Activated CD4-positive, alpha-beta T cell treated with anti-CD3 and anti-CD28 coated beads, Interleukin-2, amount 50 U/mL, for 16 hours (primary cell): ENCODE measurements at regions not wholly inside any gene's neighbourhood (a gene's known extent, or its start where the extent isn't known, plus 50 kb on each side); places are given as distances from the start of the nearest gene placed in this dataset.
"Not testable (repeated sequence)": the region's sequence is repeated elsewhere in the genome, so short reads cannot be mapped to it uniquely, and the experiment has no call there.

Experiments
- DNase-seq: peaks from one replicate; pipeline ENCODE4 v3.0.0-alpha.2; 2020

DNA sequence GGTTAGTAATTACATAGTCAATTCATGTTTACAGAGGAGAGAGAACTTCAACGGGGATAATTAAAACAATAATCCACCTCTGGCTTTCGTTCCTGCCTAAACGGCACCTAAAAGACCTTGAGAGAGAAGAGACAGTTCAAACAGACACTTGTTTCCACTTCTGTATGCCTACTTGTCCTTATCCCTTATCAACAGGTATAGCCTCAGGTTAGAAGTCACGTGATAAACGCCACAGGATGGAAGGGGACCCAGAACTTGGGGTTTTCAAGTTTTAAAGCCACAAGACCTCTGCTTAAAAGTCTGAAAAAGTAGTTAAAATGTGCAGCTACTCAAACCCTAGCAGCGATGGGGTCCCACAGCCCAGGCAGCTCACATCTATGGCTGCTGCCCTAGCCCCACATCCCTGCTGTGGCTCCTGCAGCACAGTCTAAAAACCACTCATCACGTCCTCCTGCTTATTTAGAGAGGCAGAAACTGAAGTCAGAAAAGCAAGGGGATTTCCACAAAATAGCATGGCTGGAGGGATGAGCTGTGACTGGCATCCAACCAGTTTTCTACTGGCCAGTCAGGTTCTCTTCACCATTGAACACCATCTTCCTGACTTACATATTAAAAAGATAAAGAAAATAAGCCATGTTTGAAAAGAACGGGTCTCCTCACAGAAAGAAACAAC lies 51.2 kb upstream of the SEC16B start:
- DNase-seq: no peak

DNA sequence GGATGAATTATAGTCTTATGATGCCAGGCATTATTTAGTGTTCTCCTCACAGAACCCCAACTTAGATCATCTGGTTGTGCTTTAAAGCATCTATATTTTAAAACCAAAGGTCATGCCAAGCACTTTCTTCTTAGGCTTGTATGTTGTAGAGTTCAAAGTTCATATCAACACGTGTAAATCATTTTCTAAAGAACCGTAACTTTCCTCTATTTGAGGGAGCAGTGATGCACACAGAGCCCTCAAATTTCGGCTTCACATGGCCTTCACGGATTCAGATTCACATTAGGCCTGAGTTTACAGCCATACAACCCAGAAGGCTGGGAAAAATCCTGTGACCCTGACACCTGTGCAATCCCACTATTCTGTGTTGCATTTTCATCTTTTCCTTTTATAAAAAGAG lies 52.1 kb upstream of the SEC16B start:
- no peak for DNase-seq

DNA sequence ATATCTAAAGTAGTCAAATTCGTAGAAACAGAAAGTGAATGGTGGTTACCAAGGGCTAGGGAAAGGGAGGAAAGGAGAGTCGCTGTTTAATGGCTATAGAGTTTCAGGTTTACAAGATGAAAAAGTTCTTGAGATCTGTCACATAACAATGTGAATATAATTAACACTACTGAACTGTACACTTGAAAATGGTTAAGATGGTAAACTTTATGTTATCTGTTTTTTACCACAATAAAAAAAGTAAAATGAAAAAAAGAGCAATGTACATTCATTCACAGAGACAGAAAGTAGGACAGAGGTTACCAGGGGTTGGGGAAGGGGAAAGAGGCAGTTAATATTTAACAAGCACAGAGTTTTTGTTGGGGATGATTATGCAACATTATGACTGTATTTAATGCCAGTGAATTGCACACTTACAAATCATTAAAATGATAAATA lies 53.3 kb upstream of the SEC16B start:
- DNase-seq: no peak

GRCh38 chr1:178024504-178024903 lies 54.6 kb upstream of the SEC16B start:
- no peak for DNase-seq

GRCh38 chr1:178025613-178026356 lies 55.9 kb upstream of the SEC16B start:
- no peak for DNase-seq

- DNase-seq: no peak
Observed at GRCh38 chr1:178028841-178029481, 59.1 kb upstream of the SEC16B start.

DNA sequence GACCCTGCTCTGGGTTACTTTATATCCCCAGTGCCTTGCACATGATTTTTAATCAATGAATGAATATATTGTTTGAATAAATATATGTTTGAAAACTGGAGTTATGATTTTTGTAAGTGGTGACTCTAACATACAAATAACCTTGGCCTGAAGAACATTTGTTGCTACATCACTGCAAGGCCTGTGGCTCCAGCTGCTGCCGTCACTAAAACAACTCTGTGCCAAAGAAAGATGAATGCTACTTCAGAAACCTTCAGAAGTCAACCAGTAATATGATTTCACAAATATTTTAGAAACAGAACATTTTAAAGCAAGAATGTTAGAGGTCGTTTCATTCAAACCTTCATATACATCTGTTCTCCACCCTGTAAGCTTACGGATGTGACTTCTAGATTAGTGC lies 60.6 kb upstream of the SEC16B start:
- DNase-seq: no peak

- DNase-seq: peak; percentile 40
Observed at GRCh38 chr1:178031856-178032320, 62.0 kb upstream of the RASAL2 start.

DNA sequence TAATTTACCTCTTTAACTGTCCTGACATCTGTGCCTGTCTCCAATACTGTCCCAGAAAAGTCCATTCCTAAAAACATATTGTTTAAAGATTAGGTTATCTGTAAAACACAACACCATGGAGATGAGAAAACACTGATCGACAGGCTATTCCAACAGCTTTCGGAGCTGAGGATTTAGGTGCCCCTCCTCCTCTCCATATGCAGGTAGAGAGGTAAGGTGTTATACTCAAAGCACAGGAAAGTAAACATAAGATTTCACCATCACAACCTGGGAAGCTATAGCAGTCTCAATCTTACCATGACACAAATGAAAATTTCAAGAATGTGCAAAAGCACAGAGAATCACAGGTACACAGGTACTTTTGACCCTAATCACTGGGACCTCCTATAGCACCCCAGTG lies 60.9 kb upstream of the RASAL2 start:
- no peak for DNase-seq

GRCh38 chr1:178034676-178035075 lies 59.2 kb upstream of the RASAL2 start:
- no peak for DNase-seq

DNA sequence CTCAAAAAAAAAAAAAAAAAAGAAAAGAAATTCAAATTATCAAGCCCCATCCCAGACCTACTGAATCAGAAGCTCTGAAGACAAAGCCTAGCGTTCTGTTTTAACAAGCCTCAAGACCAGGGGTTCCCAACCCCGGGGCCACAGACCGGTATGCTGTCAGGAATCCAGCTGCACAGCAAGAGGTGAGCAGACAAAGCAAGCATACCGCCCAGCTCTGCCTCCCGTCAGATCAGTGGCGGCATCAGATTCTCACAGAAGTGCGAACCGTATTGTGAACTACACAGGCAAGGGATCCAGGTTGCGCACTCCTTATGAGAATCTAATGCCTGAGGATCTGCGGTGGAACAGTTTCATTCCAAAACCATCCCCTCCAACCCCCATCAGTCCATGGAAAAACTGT lies 57.8 kb upstream of the RASAL2 start:
- DNase-seq: no peak

DNA sequence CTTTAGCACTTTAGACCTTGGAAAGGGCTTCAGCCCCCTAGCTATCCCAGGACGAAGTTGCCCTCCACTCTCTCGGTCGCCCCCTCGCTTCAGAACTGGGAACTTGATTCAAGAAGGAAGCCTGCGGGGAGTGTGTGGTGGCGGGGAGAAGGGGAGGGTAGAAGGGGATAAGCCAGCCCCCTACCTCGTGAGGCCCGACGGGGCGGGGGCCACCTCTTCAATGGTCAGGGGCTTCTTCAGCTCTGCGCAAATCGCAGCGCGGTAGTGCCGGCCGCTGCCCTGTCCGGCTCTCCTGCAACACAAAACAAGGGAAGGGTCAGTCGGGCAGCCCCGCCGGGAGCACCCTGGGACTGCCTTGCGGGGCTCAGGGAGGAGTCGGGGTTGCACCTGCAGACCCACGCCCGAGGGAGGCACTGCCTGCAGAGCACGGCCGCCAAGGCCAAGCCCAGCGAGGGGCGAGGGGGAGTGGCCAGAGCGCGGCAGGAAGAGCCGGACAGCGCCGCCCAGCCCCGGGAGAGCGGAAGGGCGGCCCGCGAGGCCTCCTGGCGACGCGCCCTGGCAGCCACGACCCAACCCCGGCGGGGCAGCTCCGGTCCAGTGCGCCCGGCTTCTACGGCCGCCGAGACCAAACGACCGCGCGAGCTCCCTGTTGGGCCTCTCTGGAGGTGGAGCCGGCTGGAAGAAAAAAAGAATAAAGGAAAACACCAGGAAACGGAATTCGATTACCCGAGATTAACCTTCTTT lies 56.2 kb upstream of the RASAL2 start:
- no peak for DNase-seq

DNA sequence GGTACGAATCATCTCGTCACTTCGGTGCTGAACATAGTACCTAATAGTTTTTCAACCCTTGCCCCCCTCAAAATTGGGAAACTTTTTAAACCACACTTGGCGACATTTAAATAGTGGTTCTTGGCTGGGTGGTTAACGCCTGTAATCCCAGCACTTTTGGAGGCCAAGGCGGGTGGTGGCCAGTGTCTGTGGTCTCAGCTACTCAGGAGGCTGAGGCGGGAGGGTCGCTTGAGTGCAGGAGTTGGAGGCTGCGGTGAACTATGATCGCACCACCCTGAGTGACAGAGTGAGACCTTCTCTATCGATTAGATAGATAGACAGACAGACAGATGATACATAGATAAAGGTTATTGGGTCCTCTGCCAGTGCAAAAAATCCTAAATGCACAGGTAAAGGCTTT lies 55.5 kb upstream of the RASAL2 start:
- DNase-seq: no peak

GRCh38 chr1:178039891-178040290 lies 54.0 kb upstream of the RASAL2 start:
- DNase-seq: no peak

DNA sequence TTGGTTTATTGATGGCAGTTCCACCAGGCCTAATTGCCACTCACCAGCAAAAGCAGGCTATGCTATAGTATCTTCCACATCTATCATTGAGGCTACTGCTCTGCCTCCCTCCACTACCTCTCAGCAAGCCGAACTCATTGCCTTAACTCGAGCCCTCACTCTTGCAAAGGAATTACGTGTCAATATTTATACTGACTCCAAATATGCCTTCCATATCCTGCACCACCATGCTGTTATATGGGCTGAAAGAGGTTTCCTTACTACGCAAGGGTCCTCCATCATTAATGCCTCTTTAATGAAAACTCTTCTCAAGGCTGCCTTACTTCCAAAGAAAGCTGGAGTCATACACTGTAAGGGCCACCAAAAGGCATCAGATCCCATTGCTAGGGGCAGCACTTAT lies 50.0 kb upstream of the RASAL2 start:
- not testable (repeated sequence) for DNase-seq
